GM12874 (cell line): ENCODE measurements at regions not wholly inside any gene's neighbourhood (a gene's known extent, or its start where the extent isn't known, plus 50 kb on each side); places are given as distances from the start of the nearest gene placed in this dataset.

Source experiments
- CTCF ChIP-seq: IDR thresholded peaks from 2 replicates; pipeline ENCODE4 v1.5.1; 2011; ENCODE audit warnings: low read depth, mild to moderate bottlenecking, control low read depth, low read length, moderate library complexity; ENCODE audit not compliant: insufficient read depth

DNA sequence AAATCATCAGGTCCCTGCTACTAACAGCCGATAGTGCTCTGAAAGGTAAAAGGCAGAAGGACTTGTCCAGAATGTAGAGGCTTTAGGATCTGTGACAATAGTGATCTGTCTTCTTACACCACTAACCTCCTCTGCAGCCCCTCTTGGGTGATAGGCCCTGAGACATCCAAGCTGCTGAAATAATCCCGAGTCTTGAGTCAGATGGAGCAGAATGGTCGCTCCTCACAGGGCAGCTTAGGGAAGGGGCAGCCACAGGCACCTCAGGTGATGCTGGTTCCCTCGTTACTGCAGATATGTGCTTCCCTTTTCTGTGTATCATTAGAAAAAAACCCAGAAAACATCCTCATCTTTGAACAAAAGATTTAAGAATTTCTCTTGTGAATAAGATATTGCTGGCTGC lies 157.1 kb upstream of the DLX2 start:
- no peak for TF ChIP-seq CTCF

- TF ChIP-seq CTCF, result no peak
Observed at GRCh38 chr2:172260336-172260735, 157.6 kb upstream of the DLX2 start.

GRCh38 chr2:172261292-172261691 lies 158.6 kb upstream of the DLX2 start:
- no peak for TF ChIP-seq CTCF

GRCh38 chr2:172262486-172262885 lies 159.8 kb upstream of the DLX2 start:
- TF ChIP-seq CTCF, result no peak

- TF ChIP-seq CTCF, result no peak
Observed at GRCh38 chr2:172270278-172271079, 156.9 kb upstream of the ITGA6 start.

DNA sequence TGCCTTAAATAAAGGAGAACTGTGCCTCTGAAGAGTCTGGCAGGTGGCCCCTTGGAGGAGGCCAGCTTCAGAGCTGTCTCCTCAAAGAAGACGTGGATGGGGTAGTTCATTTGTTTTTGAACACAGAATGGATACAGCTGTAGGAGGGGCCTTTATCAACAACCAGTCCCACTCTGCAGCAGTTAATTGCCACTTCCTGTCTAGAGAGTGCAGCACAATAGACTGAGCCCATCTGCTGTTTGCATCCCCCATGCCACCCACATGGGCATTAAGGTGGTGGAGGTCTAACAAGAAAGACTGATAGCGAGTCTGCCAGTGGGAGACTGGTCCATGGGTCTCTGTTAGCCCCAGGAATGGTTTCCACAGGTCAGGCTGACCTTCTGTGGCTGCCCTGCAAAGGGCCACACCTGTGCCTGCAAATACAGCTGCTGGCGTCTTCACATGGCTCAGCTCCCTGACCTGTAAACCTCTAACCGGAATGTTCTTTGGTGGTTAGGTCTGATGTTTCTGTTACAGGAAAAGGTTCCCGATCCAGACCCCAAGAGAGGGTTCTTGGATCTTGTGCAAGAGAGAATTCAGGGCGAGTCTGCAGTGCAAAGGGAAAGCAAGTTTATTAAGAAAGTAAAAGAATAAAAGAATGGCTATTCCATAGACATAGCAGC lies 153.3 kb upstream of the ITGA6 start:
- no peak for TF ChIP-seq CTCF

GRCh38 chr2:172275239-172275638 lies 152.1 kb upstream of the ITGA6 start:
- no peak for TF ChIP-seq CTCF
